ENCODE measurements at regions not wholly inside any gene's neighbourhood (a gene's known extent, or its start where the extent isn't known, plus 50 kb on each side); places are given as distances from the start of the nearest gene placed in this dataset.

DNA sequence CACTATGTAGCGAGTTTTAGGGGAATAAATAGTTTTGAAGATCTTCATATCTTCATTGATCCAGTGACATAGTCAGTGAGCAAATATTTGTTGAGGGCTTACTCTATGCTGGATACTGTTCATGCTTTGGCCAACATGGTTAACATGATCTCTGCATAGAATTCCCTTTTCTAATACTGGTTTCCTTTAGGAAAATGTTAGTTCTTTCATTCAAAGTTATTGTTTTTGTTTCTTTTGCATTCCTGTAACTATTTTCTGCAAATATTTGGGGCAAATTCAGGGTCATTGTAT, 226.5 kb downstream of the C12orf50 start:
- Histone ChIP-seq H3K36me3 (no peaks in the 10 kb centered on the region), H3K4me3 (no peak overlapping the region), H3K27me3 (no peaks in the 10 kb centered on the region), H3K4me1 (no peaks in the 10 kb centered on the region), H3K9me3 (no peaks in the 10 kb centered on the region), H3K27ac (no peak overlapping the region)
- DNase-seq (no peak), ATAC-seq (no peak)
- TF ChIP-seq, protein P1, sequence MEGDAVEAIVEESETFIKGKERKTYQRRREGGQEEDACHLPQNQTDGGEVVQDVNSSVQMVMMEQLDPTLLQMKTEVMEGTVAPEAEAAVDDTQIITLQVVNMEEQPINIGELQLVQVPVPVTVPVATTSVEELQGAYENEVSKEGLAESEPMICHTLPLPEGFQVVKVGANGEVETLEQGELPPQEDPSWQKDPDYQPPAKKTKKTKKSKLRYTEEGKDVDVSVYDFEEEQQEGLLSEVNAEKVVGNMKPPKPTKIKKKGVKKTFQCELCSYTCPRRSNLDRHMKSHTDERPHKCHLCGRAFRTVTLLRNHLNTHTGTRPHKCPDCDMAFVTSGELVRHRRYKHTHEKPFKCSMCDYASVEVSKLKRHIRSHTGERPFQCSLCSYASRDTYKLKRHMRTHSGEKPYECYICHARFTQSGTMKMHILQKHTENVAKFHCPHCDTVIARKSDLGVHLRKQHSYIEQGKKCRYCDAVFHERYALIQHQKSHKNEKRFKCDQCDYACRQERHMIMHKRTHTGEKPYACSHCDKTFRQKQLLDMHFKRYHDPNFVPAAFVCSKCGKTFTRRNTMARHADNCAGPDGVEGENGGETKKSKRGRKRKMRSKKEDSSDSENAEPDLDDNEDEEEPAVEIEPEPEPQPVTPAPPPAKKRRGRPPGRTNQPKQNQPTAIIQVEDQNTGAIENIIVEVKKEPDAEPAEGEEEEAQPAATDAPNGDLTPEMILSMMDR (IDR thresholded peaks at IDR 0.05), result no peak
- intact Hi-C loops (cut with DNase I), result no loop called here

DNA sequence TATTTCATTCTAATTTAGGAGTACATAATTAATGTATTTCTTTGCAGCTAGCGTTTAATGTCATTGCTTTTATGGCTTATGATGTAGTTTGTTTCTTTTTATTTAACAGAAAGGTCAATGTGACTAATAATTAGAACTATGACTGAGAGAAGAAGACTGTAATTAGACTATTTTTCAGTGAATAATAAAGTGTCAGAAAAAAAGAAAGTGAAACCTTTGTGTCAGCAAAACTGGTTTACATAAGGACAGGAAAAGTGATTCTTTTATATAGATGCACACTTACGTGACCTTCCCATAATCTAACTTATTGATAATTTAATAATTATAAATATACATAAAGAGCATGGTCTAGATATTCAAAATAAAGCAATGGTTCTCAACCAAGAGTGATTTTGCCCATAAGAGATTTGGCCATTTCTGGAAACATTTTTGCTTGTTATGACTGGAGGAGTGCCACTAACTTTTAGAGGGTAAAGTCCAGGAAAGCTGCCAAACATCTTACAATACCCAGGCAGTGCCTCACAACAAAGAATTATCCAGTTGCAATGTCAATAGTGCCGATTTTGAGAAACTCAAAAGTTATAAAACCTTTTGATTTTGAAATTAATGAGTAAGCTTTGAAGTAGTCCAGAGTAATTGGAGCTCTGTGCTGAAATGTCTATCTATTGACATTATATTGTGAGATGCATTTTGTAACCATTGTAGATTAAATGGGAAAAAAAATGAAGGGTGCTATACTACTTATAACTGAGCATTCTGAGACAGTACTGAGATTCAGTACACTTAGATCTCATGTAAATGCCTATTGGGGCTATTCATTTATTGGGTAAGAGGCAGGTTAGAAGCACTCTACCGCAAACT, 227.1 kb downstream of the C12orf50 start:
- no peaks in the 10 kb centered on the region for H3K27me3 ChIP-seq
- TF ChIP-seq, protein P1 (IDR thresholded peaks at IDR 0.05), result no peak
- H3K9me3 ChIP-seq, result no peaks in the 10 kb centered on the region
- H3K4me3 ChIP-seq, result no peak overlapping the region
- no peak for DNase-seq
- no peaks in the 10 kb centered on the region for H3K4me1 ChIP-seq
- no peak overlapping the region for H3K27ac ChIP-seq
- no peaks in the 10 kb centered on the region for H3K36me3 ChIP-seq
- intact Hi-C loops (cut with DNase I), result no loop called here
- ATAC-seq, result no peak

DNA sequence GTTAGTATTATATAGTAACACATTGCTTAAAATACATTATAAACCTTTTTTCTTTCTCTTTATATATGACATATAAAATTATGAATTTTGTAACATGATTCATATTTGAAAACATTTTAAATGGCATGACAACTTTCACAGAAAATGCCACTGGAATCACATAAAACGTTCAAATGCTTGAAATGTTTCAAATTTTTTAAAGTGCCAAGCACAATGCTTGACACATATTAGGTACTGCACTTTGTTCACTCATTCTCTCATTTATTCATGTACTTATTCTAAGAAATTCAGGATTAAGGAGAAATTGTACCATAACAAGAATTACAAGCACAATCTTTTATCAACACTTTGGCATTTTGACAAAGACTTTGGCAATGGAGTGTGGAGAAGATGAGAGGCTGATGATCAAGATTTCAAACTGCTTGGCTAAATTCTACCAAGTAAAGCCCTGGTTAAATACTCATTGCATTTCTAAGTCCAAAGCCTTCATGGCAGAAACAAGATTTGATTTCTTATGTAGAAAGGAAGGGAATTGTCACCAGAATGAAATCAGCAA, 232.2 kb downstream of the C12orf50 start:
- Histone ChIP-seq H3K27ac (no peak overlapping the region), H3K9me3 (no peaks in the 10 kb centered on the region), H3K4me3 (no peak overlapping the region), H3K27me3 (no peaks in the 10 kb centered on the region), H3K4me1 (no peaks in the 10 kb centered on the region), H3K36me3 (no peaks in the 10 kb centered on the region)
- no peak for DNase-seq
- intact Hi-C loops (cut with DNase I), result no loop called here
- TF ChIP-seq, protein P1 (IDR thresholded peaks at IDR 0.05), result no peak
- ATAC-seq, result no peak

DNA sequence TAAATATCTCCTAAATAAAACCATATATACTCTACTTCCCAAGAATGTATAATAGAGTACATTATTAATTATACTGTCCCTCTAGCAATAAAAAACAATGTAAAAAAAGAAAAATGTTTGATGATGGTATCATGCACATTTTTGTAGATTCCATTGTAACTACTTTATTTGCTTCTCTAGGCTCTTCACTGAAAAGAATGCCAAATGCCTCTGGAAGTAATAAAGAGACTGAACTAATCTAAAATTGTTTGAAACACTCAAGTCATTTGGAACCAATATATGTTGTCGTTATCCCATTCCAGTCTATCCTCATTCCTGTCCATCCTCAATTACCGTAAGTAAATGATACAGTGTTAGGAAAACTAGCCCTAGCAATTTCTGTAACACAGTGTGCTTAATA, 233.6 kb downstream of the C12orf50 start:
- intact Hi-C loops (cut with DNase I), result no loop called here
- no peaks in the 10 kb centered on the region for H3K27me3 ChIP-seq
- no peak for DNase-seq
- ATAC-seq, result no peak
- TF ChIP-seq, protein P1 (IDR thresholded peaks at IDR 0.05), result no peak
- no peak overlapping the region for H3K4me3 ChIP-seq
- no peaks in the 10 kb centered on the region for H3K4me1 ChIP-seq
- H3K9me3 ChIP-seq, result no peaks in the 10 kb centered on the region
- no peaks in the 10 kb centered on the region for H3K36me3 ChIP-seq
- no peak overlapping the region for H3K27ac ChIP-seq

DNA sequence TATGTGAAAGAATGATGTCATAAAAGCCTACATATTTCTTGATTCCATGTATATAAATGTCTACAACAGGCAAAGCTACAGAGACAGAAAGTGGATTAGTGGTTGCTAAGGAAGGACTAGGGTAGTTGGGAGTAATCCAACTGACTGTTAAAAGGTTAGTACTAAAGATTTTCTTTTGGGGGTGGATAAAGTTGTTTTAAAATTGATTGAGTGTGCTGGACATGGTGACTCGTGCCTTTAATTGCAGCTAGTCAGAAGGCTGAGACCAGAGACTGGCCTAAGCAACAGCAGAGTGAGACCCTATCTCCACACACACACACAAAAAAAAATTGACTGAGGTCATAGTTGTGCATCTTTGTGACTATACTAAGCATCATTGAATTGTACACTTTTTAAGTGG, 234.3 kb downstream of the C12orf50 start:
- intact Hi-C loops (cut with DNase I), result no loop called here
- no peaks in the 10 kb centered on the region for H3K36me3 ChIP-seq
- no peaks in the 10 kb centered on the region for H3K27me3 ChIP-seq
- H3K27ac ChIP-seq, result no peak overlapping the region
- TF ChIP-seq, protein P1 (IDR thresholded peaks at IDR 0.05), result no peak
- H3K4me3 ChIP-seq, result no peak overlapping the region
- DNase-seq, result no peak
- H3K9me3 ChIP-seq, result no peaks in the 10 kb centered on the region
- H3K4me1 ChIP-seq, result no peaks in the 10 kb centered on the region
- ATAC-seq, result no peak

Measured in upper lobe of right lung (tissue), 1 donor.